NCI-H1092 (cell line): ENCODE measurements at regions not wholly inside any gene's neighbourhood (a gene's known extent, or its start where the extent isn't known, plus 50 kb on each side); places are given as distances from the start of the nearest gene placed in this dataset.
"Not testable (repeated sequence)": the region's sequence is repeated elsewhere in the genome, so short reads cannot be mapped to it uniquely, and the experiment has no call there.

ENCODE experiments used
- DNase-seq: peaks from one replicate; lab custom pipeline; 2025; lab: John Stamatoyannopoulos, UW

- DNase-seq, result no peak
Observed at GRCh38 chr9:15113288-15113687, 193.7 kb downstream of the TTC39B start.

DNA sequence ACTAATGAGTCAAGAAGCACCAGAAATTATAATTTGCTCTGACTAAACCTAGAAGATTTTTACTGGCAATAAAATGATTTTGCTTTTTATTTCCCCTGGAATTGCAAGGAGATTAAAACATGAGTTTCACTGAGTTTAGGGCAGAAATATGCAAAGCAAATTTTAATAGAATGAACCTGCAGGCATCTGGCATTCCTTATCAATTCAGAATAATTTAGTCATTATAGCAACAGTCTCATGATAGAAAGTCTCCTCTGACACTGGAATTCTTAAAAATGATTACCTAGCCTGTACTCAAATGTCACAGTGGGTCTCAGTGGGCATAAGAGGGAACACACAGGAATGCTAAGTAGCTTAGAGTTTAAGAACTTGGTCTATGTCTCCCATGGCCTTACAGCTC is 195.9 kb downstream of the TTC39B start:
- DNase-seq, result no peak

DNA sequence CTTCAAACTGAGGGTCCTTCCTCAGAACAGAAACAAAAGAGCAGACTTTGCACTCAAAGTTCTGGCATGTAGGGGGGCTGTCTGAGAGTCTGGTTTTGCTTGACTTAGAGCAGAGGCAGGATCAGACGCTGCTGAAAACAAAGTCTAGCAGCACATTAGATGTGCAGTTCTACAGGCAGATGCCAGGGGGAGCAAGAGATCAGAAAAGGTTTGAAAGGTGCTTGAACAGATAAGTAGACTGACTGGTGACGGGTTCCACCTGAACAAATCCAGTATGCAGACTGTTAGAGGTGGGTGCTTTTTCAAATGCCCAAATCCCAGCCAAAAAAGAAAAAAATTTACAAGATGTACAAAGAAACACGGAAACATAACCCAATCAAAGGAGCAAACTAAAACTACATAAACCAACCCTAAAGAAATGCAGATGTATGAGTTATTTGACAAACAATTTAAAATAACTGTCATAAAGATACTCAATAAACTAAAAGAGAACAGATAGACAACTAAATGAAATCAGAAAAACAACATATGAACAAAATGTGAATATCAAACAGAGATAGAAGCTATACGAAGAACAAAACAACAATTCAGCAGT is 194.7 kb upstream of the FREM1 start:
- DNase-seq, result peak; percentile 10

- DNase-seq, result no peak
Observed at GRCh38 chr9:15103290-15103689, 193.1 kb upstream of the FREM1 start.

DNA sequence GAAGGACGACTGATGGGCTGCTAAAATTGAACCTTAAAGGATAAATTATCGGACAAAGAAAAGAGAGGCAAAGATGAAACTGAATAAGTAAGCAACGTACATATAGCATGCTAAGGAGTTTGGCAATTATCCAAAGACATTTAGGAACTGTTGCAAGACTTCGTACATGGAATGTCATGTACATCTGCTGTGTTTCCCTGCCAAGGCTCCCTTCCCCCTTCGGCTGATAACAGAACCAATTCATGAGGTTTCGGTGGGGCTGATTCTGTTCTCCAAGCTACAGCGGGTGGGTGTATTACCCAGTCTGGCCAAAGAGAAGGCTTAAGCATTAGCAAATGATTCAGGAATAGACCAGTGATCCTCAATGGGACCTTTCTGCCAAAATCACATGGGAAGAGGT is 190.9 kb upstream of the FREM1 start:
- no peak for DNase-seq

DNA sequence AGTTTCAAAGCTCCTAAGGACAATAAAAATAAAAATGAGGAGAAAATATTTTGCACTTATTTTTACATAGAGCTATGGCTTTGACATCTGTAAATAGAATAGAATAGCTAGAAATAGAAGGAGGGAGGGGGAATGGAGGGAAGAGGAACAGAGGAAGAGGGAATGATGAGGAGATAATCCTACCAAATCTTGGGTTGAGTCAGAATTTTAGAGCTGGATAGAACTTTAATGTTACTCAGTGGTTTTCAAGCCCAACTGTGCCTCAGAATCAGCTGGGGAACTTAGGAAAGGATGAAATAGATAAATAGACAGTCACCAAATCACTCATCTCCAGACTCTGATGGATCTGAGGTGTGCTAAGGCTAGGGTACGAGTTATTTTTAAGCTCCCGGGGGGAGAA is 190.3 kb upstream of the FREM1 start:
- no peak for DNase-seq

- DNase-seq, result no peak
Observed at GRCh38 chr9:15096972-15097371, 186.7 kb upstream of the FREM1 start.

- no peak for DNase-seq
Observed at GRCh38 chr9:15086778-15087324, 176.6 kb upstream of the FREM1 start.

DNA sequence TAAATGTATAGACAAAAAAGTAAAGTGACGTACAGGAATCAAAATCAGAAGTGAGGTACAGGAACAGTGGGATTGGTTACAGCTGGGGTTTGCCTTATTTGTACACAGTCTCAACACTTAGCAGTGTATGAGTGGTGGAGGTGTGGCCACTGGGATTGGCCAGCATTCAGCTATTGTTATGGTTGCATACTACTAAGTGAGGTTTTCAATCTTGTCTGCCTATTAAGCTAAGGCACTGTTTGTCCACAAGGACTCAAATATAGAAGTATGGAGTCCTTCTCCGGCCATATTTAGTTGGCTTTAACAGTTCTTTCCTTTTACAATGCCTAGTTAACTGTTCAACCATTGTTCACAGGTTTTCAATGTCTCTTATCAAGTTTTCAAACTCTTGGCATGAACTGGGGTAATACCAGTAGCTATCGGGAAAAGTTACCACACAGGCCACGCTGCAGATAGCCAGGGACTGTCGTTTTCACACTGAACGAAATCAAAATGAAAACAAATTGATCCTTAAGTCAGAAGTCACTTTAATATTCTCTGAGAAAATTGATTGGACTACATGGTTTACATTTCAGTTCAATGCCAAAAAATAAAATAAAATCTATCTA is 176.0 kb upstream of the FREM1 start:
- no peak for DNase-seq

GRCh38 chr9:15081021-15081753 is 171.0 kb upstream of the FREM1 start:
- no peak for DNase-seq

DNA sequence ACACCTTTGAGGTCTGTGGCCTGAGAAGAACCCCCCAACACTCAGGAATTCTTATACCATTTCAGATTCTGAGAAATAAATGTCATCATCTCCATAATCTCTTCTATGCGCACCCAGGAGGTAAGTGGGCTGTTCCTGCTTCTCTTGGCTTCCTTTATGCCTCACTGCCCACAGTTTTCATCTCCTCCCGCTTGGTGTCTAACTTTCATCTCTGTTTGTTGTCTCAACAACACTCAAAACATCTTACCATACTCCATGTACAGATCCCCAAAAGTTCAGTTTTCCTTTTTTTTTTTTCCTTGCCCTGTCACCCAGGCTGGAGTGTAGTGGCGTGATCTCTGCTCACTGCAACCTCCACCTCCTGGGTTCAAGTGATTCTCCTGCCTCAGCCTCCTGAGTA is 170.2 kb upstream of the FREM1 start:
- DNase-seq, result no peak

GRCh38 chr9:15079989-15080388 is 169.8 kb upstream of the FREM1 start:
- no peak for DNase-seq

- no peak for DNase-seq
Observed at GRCh38 chr9:15077946-15078729, 167.9 kb upstream of the FREM1 start.

DNA sequence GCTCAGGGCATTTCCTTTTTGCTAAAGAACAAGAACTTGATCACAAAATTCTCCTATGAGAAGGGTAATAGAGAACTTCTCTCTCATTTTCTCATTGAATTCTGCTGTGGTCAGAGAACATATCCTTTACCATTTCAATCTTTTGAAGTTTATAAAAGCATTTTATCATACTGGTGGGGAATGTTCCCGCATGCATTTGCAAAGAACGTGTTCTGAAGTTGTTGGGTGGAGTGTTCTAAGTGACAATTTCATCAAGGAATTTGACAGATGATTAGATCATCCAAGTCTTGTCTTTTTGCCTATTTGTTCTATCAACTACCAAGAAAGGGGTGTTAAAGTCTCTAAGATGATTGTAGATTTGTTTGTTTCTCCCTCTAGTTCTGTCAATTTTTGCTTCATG is 163.4 kb upstream of the FREM1 start:
- DNase-seq, result no peak

DNA sequence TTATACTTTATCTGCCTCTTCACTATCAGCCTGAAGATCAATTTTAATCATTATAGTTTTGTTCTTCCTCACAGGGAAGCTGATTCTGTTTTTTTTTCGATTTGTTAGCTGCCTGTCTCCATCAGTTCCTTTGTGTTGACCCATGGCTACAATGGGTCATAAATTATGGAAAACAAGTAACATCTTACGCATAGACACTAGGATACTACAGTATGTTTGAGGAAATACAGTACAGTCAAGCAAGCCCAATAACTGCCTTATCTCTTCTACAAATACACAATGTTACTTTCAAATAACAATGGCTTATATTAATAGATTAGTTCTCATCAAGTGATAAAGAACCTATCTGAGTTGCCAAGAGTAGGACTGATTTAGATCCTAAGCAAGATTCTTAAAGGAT is 160.5 kb upstream of the FREM1 start:
- DNase-seq, result no peak

- no peak for DNase-seq
Observed at GRCh38 chr9:15069106-15069505, 158.9 kb upstream of the FREM1 start.

DNA sequence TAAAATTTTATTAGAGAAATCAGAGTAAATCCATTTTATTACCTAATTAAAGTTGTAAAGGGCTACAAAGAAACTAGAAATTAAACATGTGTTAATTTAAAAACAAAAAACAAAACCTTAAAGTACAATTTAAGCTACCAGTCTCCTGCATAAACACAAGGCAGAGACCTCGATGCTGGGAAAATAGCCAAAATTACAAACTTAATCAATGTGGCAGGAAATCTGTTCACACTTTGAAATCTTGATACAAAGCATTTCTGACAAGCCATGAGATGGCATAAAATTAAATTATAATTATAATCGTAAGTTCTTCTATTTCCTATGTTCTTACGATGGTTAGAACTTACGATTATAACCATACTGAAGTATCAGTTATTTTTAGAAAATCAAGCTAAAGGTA is 158.0 kb upstream of the FREM1 start:
- no peak for DNase-seq

- DNase-seq, result no peak
Observed at GRCh38 chr9:15059003-15059402, 148.8 kb upstream of the FREM1 start.

DNA sequence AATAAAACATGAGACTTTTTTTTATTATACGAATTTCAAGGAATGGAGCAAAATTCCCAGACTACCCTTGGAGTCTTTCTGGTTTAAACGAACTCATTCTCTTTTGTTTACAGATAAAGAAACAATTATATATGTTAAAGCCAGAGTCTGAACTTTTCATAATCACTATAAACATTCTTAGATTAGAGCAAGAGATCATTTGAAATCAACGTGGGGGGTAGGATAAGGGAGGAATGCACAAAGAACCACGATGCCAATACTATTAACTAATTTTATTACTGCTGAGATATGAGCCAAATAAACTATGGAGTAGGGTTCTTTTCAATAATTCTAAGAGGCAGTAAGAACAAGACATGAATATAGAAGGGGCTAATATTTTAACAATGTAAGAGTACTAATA is 148.0 kb upstream of the FREM1 start:
- DNase-seq, result no peak

DNA sequence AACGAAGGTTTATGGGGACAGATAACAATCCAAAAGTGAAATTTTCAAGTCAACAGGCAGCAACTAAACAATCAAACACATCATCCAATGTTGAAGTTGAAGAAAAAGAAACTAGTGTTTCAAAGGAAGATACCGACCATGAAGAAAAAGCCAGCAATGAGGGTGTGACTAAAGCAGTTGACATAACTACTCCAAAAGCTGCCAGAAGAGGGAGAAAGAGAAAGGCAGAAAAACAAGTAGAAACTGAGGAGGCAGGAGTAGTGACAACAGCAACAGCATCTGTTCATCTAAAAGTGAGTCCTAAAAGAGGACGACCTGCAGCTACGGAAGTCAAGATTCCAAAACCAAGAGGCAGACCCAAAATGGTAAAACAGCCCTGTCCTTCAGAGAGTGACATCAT is 145.1 kb upstream of the FREM1 start:
- not testable (repeated sequence) for DNase-seq

- DNase-seq, result no peak
Observed at GRCh38 chr9:15048772-15049171, 138.5 kb upstream of the FREM1 start.

DNA sequence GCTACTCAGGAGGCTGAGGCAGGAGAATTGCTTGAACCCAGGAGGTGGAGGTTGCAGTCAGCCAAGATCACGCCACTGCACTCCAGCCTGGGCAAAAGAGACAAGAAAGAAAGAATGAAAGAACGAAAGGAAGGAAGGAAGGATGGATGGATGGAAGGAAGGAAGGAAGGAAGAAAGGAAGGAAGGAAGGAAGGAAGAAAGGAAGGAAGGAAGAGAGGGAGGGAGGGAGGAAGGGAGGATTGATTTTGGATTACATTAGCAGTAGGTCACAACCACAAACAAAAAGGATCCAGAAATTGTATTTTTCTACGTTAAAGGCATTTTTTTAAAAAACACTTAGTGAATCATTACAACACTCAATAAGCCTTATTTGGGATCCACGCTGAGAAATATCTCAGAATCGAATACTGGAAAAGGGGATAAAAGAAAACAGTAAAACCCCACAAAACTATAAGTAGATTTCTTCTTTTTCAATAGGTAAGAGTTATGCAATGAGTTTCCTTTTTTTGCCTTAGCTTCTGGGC is 136.9 kb upstream of the FREM1 start:
- no peak for DNase-seq
